Prostate gland (tissue), 2 donors: ENCODE measurements at regions not wholly inside any gene's neighbourhood (a gene's known extent, or its start where the extent isn't known, plus 50 kb on each side); places are given as distances from the start of the nearest gene placed in this dataset.

Experiments used
- POLR2AphosphoS5 ChIP-seq: sonication (generic); formaldehyde crosslinking; IDR thresholded peaks from one replicate; pipeline ENCODE4 v1.6.1; 2017; ENCODE audit warnings: antibody characterized with exemption
- TF ChIP-seq, protein P1 (sequence below), 4 experiments: fragments of 200-600 bp in 2 of 4; fragments of 450-650 bp in 2 of 4; sonication (generic) in 2 of 4; IDR thresholded peaks; 1 replicate in 3 of 4; 2 replicates in 1 of 4; pipeline ENCODE4 v1.5.1; 2016 to 2019; ENCODE audit warnings: antibody characterized with exemption in 4 of 4, mild to moderate bottlenecking in 2 of 4, moderate library complexity in 2 of 4

GRCh38 chr3:187997490-187997889, 156.5 kb upstream of the LPP start:
- TF ChIP-seq, protein P1, sequence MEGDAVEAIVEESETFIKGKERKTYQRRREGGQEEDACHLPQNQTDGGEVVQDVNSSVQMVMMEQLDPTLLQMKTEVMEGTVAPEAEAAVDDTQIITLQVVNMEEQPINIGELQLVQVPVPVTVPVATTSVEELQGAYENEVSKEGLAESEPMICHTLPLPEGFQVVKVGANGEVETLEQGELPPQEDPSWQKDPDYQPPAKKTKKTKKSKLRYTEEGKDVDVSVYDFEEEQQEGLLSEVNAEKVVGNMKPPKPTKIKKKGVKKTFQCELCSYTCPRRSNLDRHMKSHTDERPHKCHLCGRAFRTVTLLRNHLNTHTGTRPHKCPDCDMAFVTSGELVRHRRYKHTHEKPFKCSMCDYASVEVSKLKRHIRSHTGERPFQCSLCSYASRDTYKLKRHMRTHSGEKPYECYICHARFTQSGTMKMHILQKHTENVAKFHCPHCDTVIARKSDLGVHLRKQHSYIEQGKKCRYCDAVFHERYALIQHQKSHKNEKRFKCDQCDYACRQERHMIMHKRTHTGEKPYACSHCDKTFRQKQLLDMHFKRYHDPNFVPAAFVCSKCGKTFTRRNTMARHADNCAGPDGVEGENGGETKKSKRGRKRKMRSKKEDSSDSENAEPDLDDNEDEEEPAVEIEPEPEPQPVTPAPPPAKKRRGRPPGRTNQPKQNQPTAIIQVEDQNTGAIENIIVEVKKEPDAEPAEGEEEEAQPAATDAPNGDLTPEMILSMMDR (IDR thresholded peaks at IDR 0.05), result no peak
- no peak for TF ChIP-seq POLR2AphosphoS5
